HUES64 (cell line): ENCODE measurements at regions not wholly inside any gene's neighbourhood (a gene's known extent, or its start where the extent isn't known, plus 50 kb on each side); places are given as distances from the start of the nearest gene placed in this dataset.

ENCODE experiments used
- H3K27ac ChIP-seq: 2 replicates; pipeline ENCODE4 v1.7.0; 2013; ENCODE audit warnings: low read depth, low read length, inconsistent platforms
- H3K27me3 ChIP-seq: 2 replicates; pipeline ENCODE4 v1.6.1; 2013; ENCODE audit warnings: mild to moderate bottlenecking, low read length; ENCODE audit not compliant: insufficient read depth
- H3K36me3 ChIP-seq: 2 replicates; pipeline ENCODE4 v1.6.1; 2013; ENCODE audit warnings: mild to moderate bottlenecking, low read length; ENCODE audit not compliant: insufficient read depth
- H3K4me1 ChIP-seq: 2 replicates; pipeline ENCODE4 v1.6.1; 2013; ENCODE audit warnings: mild to moderate bottlenecking, low read length, moderate library complexity; ENCODE audit not compliant: insufficient read depth
- H3K4me3 ChIP-seq: 2 replicates; pipeline ENCODE4 v1.5.1; 2013; ENCODE audit warnings: mild to moderate bottlenecking, low read length, moderate library complexity
- H3K9ac ChIP-seq: 2 replicates; pipeline ENCODE4 v1.6.1; 2013; ENCODE audit warnings: mild to moderate bottlenecking, low read depth, low read length
- H3K9me3 ChIP-seq: 2 replicates; pipeline ENCODE4 v1.6.1; 2013; ENCODE audit warnings: low read depth, low read length; ENCODE audit not compliant: insufficient read depth
- WGBS: fragments of 150-250, 120-280 bp; methylation state at CpG from one replicate; pipeline ENCODE4 v1.1.7; 2013; ENCODE audit warnings: missing lambda C conversion rate; 5-methylcytosine and 5-hydroxymethylcytosine counted together

- Histone ChIP-seq H3K4me1 (peaks cover 28% of the 10 kb centered on the region), H3K27ac (no peak overlapping the region), H3K9ac (no peak overlapping the region), H3K4me3 (peak overlapping the region; percentile 59), H3K27me3 (peaks cover 89% of the 10 kb centered on the region), H3K36me3 (no peaks in the 10 kb centered on the region), H3K9me3 (no peaks in the 10 kb centered on the region)
- 63% methylated on average over 27 of the region's 27 CpGs for WGBS
These were observed 159.6 kb downstream of the TRIM27 start for GRCh38 chr6:28764014-28764723.

- Histone ChIP-seq H3K36me3 (no peaks in the 10 kb centered on the region), H3K9ac (no peak overlapping the region), H3K27me3 (peaks cover 93% of the 10 kb centered on the region), H3K27ac (no peak overlapping the region), H3K4me3 (peak overlapping the region; percentile 59), H3K4me1 (peaks cover 34% of the 10 kb centered on the region), H3K9me3 (no peaks in the 10 kb centered on the region)
- WGBS: 44% methylated on average over 14 of the region's 15 CpGs
These were observed 159.0 kb downstream of the TRIM27 start for GRCh38 chr6:28764761-28765282.

GRCh38 chr6:28765978-28766351, 157.8 kb downstream of the TRIM27 start:
- 1% methylated on average over 13 of the region's 13 CpGs for WGBS
- Histone ChIP-seq H3K4me1 (peaks cover 41% of the 10 kb centered on the region), H3K9me3 (no peaks in the 10 kb centered on the region), H3K9ac (no peak overlapping the region), H3K27ac (no peak overlapping the region), H3K36me3 (no peaks in the 10 kb centered on the region), H3K4me3 (peak overlapping the region; percentile 59), H3K27me3 (peaks cover 98% of the 10 kb centered on the region)

GRCh38 chr6:28766426-28766825, 157.4 kb downstream of the TRIM27 start:
- peaks cover 100% of the 10 kb centered on the region for H3K27me3 ChIP-seq

GRCh38 chr6:28767133-28767532, 156.7 kb downstream of the TRIM27 start:
- no peak overlapping the region for H3K4me3 ChIP-seq
- H3K36me3 ChIP-seq: no peaks in the 10 kb centered on the region
- 50% methylated on average over 4 of the region's 4 CpGs for WGBS
- no peak overlapping the region for H3K27ac ChIP-seq
- H3K4me1 ChIP-seq: peaks cover 41% of the 10 kb centered on the region
- no peak overlapping the region for H3K9ac ChIP-seq
- H3K9me3 ChIP-seq: no peaks in the 10 kb centered on the region
- H3K27me3 ChIP-seq: peaks cover 100% of the 10 kb centered on the region

More at GRCh38 chr6:28766426-28766825, 157.4 kb downstream of the TRIM27 start:
- Histone ChIP-seq H3K4me3 (peak overlapping the region; percentile 59), H3K9ac (no peak overlapping the region), H3K9me3 (no peaks in the 10 kb centered on the region), H3K36me3 (no peaks in the 10 kb centered on the region), H3K27ac (no peak overlapping the region), H3K4me1 (peaks cover 41% of the 10 kb centered on the region)
- WGBS: 3% methylated on average over 5 of the region's 5 CpGs

GRCh38 chr6:28767691-28768090, 156.1 kb downstream of the TRIM27 start:
- Histone ChIP-seq H3K27ac (no peak overlapping the region), H3K4me1 (peaks cover 42% of the 10 kb centered on the region), H3K27me3 (peaks cover 100% of the 10 kb centered on the region), H3K36me3 (no peaks in the 10 kb centered on the region), H3K9me3 (no peaks in the 10 kb centered on the region), H3K9ac (no peak overlapping the region), H3K4me3 (no peak overlapping the region)
- WGBS: 81% methylated on average over 5 of the region's 5 CpGs

GRCh38 chr6:28768187-28768913, 155.4 kb downstream of the TRIM27 start:
- no peaks in the 10 kb centered on the region for H3K9me3 ChIP-seq
- no peak overlapping the region for H3K9ac ChIP-seq
- WGBS: 84% methylated on average over 12 of the region's 12 CpGs
- peaks cover 100% of the 10 kb centered on the region for H3K27me3 ChIP-seq
- no peak overlapping the region for H3K27ac ChIP-seq
- no peaks in the 10 kb centered on the region for H3K36me3 ChIP-seq
- H3K4me1 ChIP-seq: peaks cover 47% of the 10 kb centered on the region
- H3K4me3 ChIP-seq: no peak overlapping the region

- H3K4me1 ChIP-seq: peaks cover 47% of the 10 kb centered on the region
- 20% methylated on average over 20 of the region's 20 CpGs for WGBS
- peak overlapping the region; percentile 47 for H3K4me3 ChIP-seq
- H3K9me3 ChIP-seq: no peaks in the 10 kb centered on the region
- H3K27me3 ChIP-seq: peaks cover 100% of the 10 kb centered on the region
- no peaks in the 10 kb centered on the region for H3K36me3 ChIP-seq
- H3K27ac ChIP-seq: no peak overlapping the region
- no peak overlapping the region for H3K9ac ChIP-seq
These were observed 154.0 kb downstream of the TRIM27 start for GRCh38 chr6:28769626-28770402.

- H3K27me3 ChIP-seq: peaks cover 100% of the 10 kb centered on the region
- peaks cover 50% of the 10 kb centered on the region for H3K4me1 ChIP-seq
- H3K27ac ChIP-seq: no peak overlapping the region
- 87% methylated on average over 14 of the region's 14 CpGs for WGBS
- H3K9ac ChIP-seq: no peak overlapping the region
- no peaks in the 10 kb centered on the region for H3K36me3 ChIP-seq
- no peak overlapping the region for H3K4me3 ChIP-seq
- no peaks in the 10 kb centered on the region for H3K9me3 ChIP-seq
These were observed 153.1 kb downstream of the TRIM27 start for GRCh38 chr6:28770732-28771131.

- Histone ChIP-seq H3K27me3 (peaks cover 100% of the 10 kb centered on the region), H3K4me1 (peaks cover 41% of the 10 kb centered on the region), H3K9me3 (no peaks in the 10 kb centered on the region), H3K27ac (no peak overlapping the region), H3K9ac (no peak overlapping the region), H3K36me3 (no peaks in the 10 kb centered on the region), H3K4me3 (peak overlapping the region; percentile 47)
- 25% methylated on average over 19 of the region's 19 CpGs for WGBS
These were observed 152.2 kb downstream of the TRIM27 start for GRCh38 chr6:28771401-28772267.
